ENCODE measurements at regions not wholly inside any gene's neighbourhood (a gene's known extent, or its start where the extent isn't known, plus 50 kb on each side); places are given as distances from the start of the nearest gene placed in this dataset.
"Not testable (repeated sequence)": the region's sequence is repeated elsewhere in the genome, so short reads cannot be mapped to it uniquely, and the experiment has no call there.

GRCh38 chr1:199509456-199509855 lies 518.1 kb upstream of the NR5A2 start:
- Histone ChIP-seq H3K4me3 (ENCODE audit: low read depth in 1 of 2, low read length in 2 of 2) (no peak overlapping the region), H3K9me3 (ENCODE audit: control insufficient read depth in 2 of 2, insufficient read depth in 1 of 2, low read depth in 1 of 2, low read length in 1 of 2) (no peaks in the 10 kb centered on the region), H3K27me3 (ENCODE audit: control insufficient read depth in 1 of 2, insufficient read depth in 2 of 2, low read length in 2 of 2) (no peaks in the 10 kb centered on the region), H3K36me3 (ENCODE audit: control insufficient read depth in 2 of 2, insufficient read depth in 2 of 2, low read length in 1 of 2) (no peaks in the 10 kb centered on the region), H3K27ac (ENCODE audit: low read depth in 2 of 2, low read length in 1 of 2) (no peak overlapping the region), H3K4me1 (ENCODE audit: control insufficient read depth in 2 of 2, insufficient read depth in 2 of 2, low read length in 1 of 2) (no peaks in the 10 kb centered on the region)
- WGBS, 2 donors = 75 to 90% methylated on average over 2 of the region's 2 CpGs

GRCh38 chr1:199510314-199510713 lies 517.2 kb upstream of the NR5A2 start:
- 59 to 71% methylated on average over 5 of the region's 5 CpGs for WGBS, 2 donors
- Histone ChIP-seq H3K4me3 (ENCODE audit: low read depth in 1 of 2, low read length in 2 of 2) (no peak overlapping the region), H3K27ac (ENCODE audit: low read depth in 2 of 2, low read length in 1 of 2) (no peak overlapping the region), H3K36me3 (ENCODE audit: control insufficient read depth in 2 of 2, insufficient read depth in 2 of 2, low read length in 1 of 2) (no peaks in the 10 kb centered on the region), H3K9me3 (ENCODE audit: control insufficient read depth in 2 of 2, insufficient read depth in 1 of 2, low read depth in 1 of 2, low read length in 1 of 2) (no peaks in the 10 kb centered on the region), H3K27me3 (ENCODE audit: control insufficient read depth in 1 of 2, insufficient read depth in 2 of 2, low read length in 2 of 2) (no peaks in the 10 kb centered on the region), H3K4me1 (ENCODE audit: control insufficient read depth in 2 of 2, insufficient read depth in 2 of 2, low read length in 1 of 2) (no peaks in the 10 kb centered on the region)

DNA sequence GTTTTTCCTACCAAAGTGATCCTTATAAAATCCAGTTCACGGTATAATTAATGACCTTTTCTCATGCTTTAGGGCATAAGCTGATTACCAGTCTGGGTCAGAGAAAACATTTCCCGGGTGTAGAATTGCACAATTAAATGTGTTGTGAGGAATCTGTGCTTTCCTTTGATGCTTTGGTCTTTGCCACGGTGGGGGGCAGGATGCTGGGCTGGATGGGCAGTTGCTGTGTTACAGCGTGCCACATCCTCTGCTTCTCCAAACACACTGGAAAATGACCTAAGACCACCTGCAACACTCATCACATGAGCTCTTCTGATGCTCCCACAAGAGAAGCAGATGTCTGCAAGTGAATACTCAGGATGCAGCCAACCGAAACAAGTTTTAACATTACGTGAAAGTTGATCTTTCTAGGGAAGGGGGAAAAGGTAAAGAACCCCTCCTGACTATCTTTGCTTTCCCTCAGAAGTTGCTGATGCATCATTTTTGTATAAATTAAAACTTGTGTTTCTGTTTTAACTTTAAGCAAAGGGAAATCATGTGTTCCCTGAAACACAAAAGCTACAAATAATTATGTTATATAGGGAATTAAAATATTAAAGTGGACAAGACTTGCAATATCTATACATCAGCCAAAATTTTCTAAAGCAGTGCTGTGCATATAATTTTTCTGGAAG lies 515.3 kb upstream of the NR5A2 start:
- no peaks in the 10 kb centered on the region for H3K4me1 ChIP-seq (ENCODE audit: control insufficient read depth in 2 of 2, insufficient read depth in 2 of 2, low read length in 1 of 2)
- H3K27ac ChIP-seq (ENCODE audit: low read depth in 2 of 2, low read length in 1 of 2) = no peak overlapping the region
- WGBS, 2 donors = 58 to 60% methylated on average over 6 of the region's 6 CpGs
- H3K36me3 ChIP-seq (ENCODE audit: control insufficient read depth in 2 of 2, insufficient read depth in 2 of 2, low read length in 1 of 2) = no peaks in the 10 kb centered on the region
- no peak overlapping the region for H3K4me3 ChIP-seq (ENCODE audit: low read depth in 1 of 2, low read length in 2 of 2)
- no peaks in the 10 kb centered on the region for H3K9me3 ChIP-seq (ENCODE audit: control insufficient read depth in 2 of 2, insufficient read depth in 1 of 2, low read depth in 1 of 2, low read length in 1 of 2)
- H3K27me3 ChIP-seq (ENCODE audit: control insufficient read depth in 1 of 2, insufficient read depth in 2 of 2, low read length in 2 of 2) = no peaks in the 10 kb centered on the region

DNA sequence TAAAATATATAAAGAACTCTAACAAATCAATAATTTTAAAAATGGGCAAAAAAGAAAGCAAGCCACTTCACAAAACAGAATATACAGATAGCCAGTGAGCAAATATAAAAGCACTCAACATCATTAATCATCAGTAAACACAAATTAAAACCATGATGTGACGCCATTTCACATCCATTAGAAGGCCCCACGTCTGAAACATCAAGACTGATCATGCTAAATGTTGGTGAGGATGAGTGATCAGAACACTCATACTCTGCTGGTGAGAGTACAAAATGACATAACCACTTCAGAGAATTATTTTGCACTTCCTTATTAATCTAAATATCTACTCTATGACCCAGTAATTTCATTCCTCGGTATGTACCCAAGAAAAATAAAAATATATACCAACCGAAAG lies 512.2 kb upstream of the NR5A2 start:
- H3K36me3 ChIP-seq (ENCODE audit: control insufficient read depth in 2 of 2, insufficient read depth in 2 of 2, low read length in 1 of 2) = no peaks in the 10 kb centered on the region
- H3K4me3 ChIP-seq (ENCODE audit: low read depth in 1 of 2, low read length in 2 of 2) = no peak overlapping the region
- no peaks in the 10 kb centered on the region for H3K9me3 ChIP-seq (ENCODE audit: control insufficient read depth in 2 of 2, insufficient read depth in 1 of 2, low read depth in 1 of 2, low read length in 1 of 2)
- no peaks in the 10 kb centered on the region for H3K27me3 ChIP-seq (ENCODE audit: control insufficient read depth in 1 of 2, insufficient read depth in 2 of 2, low read length in 2 of 2)
- no peaks in the 10 kb centered on the region for H3K4me1 ChIP-seq (ENCODE audit: control insufficient read depth in 2 of 2, insufficient read depth in 2 of 2, low read length in 1 of 2)
- H3K27ac ChIP-seq (ENCODE audit: low read depth in 2 of 2, low read length in 1 of 2) = no peak overlapping the region
- WGBS, 2 donors = 69 to 72% methylated on average over 4 of the region's 4 CpGs

- WGBS, 2 donors = 0 to 12% methylated on average over 1 of the region's 1 CpG
- Histone ChIP-seq H3K4me3 (ENCODE audit: low read depth in 1 of 2, low read length in 2 of 2) (no peak overlapping the region), H3K9me3 (ENCODE audit: control insufficient read depth in 2 of 2, insufficient read depth in 1 of 2, low read depth in 1 of 2, low read length in 1 of 2) (no peaks in the 10 kb centered on the region), H3K27ac (ENCODE audit: low read depth in 2 of 2, low read length in 1 of 2) (no peak overlapping the region), H3K36me3 (ENCODE audit: control insufficient read depth in 2 of 2, insufficient read depth in 2 of 2, low read length in 1 of 2) (no peaks in the 10 kb centered on the region), H3K27me3 (ENCODE audit: control insufficient read depth in 1 of 2, insufficient read depth in 2 of 2, low read length in 2 of 2) (no peaks in the 10 kb centered on the region), H3K4me1 (ENCODE audit: control insufficient read depth in 2 of 2, insufficient read depth in 2 of 2, low read length in 1 of 2) (no peaks in the 10 kb centered on the region)
These were observed 505.2 kb upstream of the NR5A2 start for GRCh38 chr1:199522338-199522737.

- Histone ChIP-seq H3K27me3 (ENCODE audit: control insufficient read depth in 1 of 2, insufficient read depth in 2 of 2, low read length in 2 of 2) (no peaks in the 10 kb centered on the region), H3K4me1 (ENCODE audit: control insufficient read depth in 2 of 2, insufficient read depth in 2 of 2, low read length in 1 of 2) (no peaks in the 10 kb centered on the region), H3K36me3 (ENCODE audit: control insufficient read depth in 2 of 2, insufficient read depth in 2 of 2, low read length in 1 of 2) (no peaks in the 10 kb centered on the region), H3K27ac (ENCODE audit: low read depth in 2 of 2, low read length in 1 of 2) (no peak overlapping the region), H3K4me3 (ENCODE audit: low read depth in 1 of 2, low read length in 2 of 2) (no peak overlapping the region), H3K9me3 (ENCODE audit: control insufficient read depth in 2 of 2, insufficient read depth in 1 of 2, low read depth in 1 of 2, low read length in 1 of 2) (no peaks in the 10 kb centered on the region)
- WGBS, 2 donors = 75 to 79% methylated on average over 2 of the region's 2 CpGs
These were observed 504.6 kb upstream of the NR5A2 start for GRCh38 chr1:199522936-199523335.

DNA sequence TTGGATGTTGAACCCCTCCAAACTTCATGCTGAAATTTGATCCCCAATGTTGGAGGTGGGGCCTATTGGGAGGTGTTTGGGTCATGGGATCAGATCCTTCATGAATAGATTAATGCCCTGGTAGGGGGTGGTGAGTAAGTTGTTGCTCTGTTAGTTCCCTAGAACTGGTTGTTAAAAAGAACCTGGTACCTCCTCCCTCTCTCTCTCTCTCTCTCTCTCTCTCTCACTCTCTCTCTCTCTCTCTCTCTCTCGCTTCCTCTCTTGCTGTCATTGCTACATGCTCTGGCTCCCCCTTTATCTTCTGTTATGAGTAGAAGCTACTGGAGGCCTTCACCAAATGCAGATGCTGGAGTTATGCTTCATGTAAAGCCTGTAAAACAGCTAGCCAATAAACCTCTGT lies 498.2 kb upstream of the NR5A2 start:
- 47% methylated on average over 1 of the region's 1 CpG; no CpG with 5 or more reads in 1 of the 2 donors for WGBS, 2 donors
- no peaks in the 10 kb centered on the region for H3K27me3 ChIP-seq (ENCODE audit: control insufficient read depth in 1 of 2, insufficient read depth in 2 of 2, low read length in 2 of 2)
- no peak overlapping the region for H3K4me3 ChIP-seq (ENCODE audit: low read depth in 1 of 2, low read length in 2 of 2)
- no peaks in the 10 kb centered on the region for H3K9me3 ChIP-seq (ENCODE audit: control insufficient read depth in 2 of 2, insufficient read depth in 1 of 2, low read depth in 1 of 2, low read length in 1 of 2)
- H3K27ac ChIP-seq (ENCODE audit: low read depth in 2 of 2, low read length in 1 of 2) = no peak overlapping the region
- no peaks in the 10 kb centered on the region for H3K36me3 ChIP-seq (ENCODE audit: control insufficient read depth in 2 of 2, insufficient read depth in 2 of 2, low read length in 1 of 2)
- no peaks in the 10 kb centered on the region for H3K4me1 ChIP-seq (ENCODE audit: control insufficient read depth in 2 of 2, insufficient read depth in 2 of 2, low read length in 1 of 2)

- not testable (repeated sequence) for H3K27ac ChIP-seq (ENCODE audit: low read depth in 2 of 2, low read length in 1 of 2); H3K4me3 ChIP-seq (ENCODE audit: low read depth in 1 of 2, low read length in 2 of 2); H3K27me3 ChIP-seq (ENCODE audit: control insufficient read depth in 1 of 2, insufficient read depth in 2 of 2, low read length in 2 of 2); H3K9me3 ChIP-seq (ENCODE audit: control insufficient read depth in 2 of 2, insufficient read depth in 1 of 2, low read depth in 1 of 2, low read length in 1 of 2); H3K36me3 ChIP-seq (ENCODE audit: control insufficient read depth in 2 of 2, insufficient read depth in 2 of 2, low read length in 1 of 2); H3K4me1 ChIP-seq (ENCODE audit: control insufficient read depth in 2 of 2, insufficient read depth in 2 of 2, low read length in 1 of 2)
- WGBS, 2 donors = 66 to 71% methylated on average over 4 of the region's 4 CpGs
These were observed 494.1 kb upstream of the NR5A2 start for GRCh38 chr1:199533361-199533760.

DNA sequence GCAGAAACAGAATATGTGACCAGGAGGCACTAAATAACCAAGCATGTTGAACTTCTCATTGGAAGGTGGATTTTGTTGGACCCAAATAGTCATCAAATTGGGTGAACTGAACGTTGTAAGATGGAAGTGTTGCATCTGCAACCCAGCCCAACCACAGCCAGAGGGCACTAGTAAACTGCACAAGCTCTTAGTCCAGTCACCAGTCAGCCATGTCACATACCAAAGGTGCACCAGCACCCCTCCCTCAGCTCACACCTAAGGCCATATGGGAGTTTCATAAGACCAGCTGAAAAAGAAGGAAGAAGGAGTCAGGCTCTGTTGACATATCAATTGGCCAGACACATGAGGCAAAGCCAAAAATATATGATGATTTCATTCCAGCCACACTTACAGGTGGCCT lies 481.7 kb upstream of the NR5A2 start:
- H3K27me3 ChIP-seq (ENCODE audit: control insufficient read depth in 1 of 2, insufficient read depth in 2 of 2, low read length in 2 of 2) = no peaks in the 10 kb centered on the region
- no peaks in the 10 kb centered on the region for H3K36me3 ChIP-seq (ENCODE audit: control insufficient read depth in 2 of 2, insufficient read depth in 2 of 2, low read length in 1 of 2)
- no peaks in the 10 kb centered on the region for H3K4me1 ChIP-seq (ENCODE audit: control insufficient read depth in 2 of 2, insufficient read depth in 2 of 2, low read length in 1 of 2)
- no peaks in the 10 kb centered on the region for H3K9me3 ChIP-seq (ENCODE audit: control insufficient read depth in 2 of 2, insufficient read depth in 1 of 2, low read depth in 1 of 2, low read length in 1 of 2)
- H3K27ac ChIP-seq (ENCODE audit: low read depth in 2 of 2, low read length in 1 of 2) = no peak overlapping the region
- WGBS, 2 donors = 44 to 53% methylated on average over 1 of the region's 1 CpG
- no peak overlapping the region for H3K4me3 ChIP-seq (ENCODE audit: low read depth in 1 of 2, low read length in 2 of 2)

GRCh38 chr1:199546323-199546722 lies 481.2 kb upstream of the NR5A2 start:
- H3K4me3 ChIP-seq (ENCODE audit: low read depth in 1 of 2, low read length in 2 of 2) = no peak overlapping the region
- WGBS, 2 donors = 80 to 96% methylated on average over 2 of the region's 2 CpGs

More at GRCh38 chr1:199546323-199546722, 481.2 kb upstream of the NR5A2 start:
- Histone ChIP-seq H3K27ac (ENCODE audit: low read depth in 2 of 2, low read length in 1 of 2) (no peak overlapping the region), H3K9me3 (ENCODE audit: control insufficient read depth in 2 of 2, insufficient read depth in 1 of 2, low read depth in 1 of 2, low read length in 1 of 2) (no peaks in the 10 kb centered on the region), H3K27me3 (ENCODE audit: control insufficient read depth in 1 of 2, insufficient read depth in 2 of 2, low read length in 2 of 2) (no peaks in the 10 kb centered on the region), H3K4me1 (ENCODE audit: control insufficient read depth in 2 of 2, insufficient read depth in 2 of 2, low read length in 1 of 2) (no peaks in the 10 kb centered on the region), H3K36me3 (ENCODE audit: control insufficient read depth in 2 of 2, insufficient read depth in 2 of 2, low read length in 1 of 2) (no peaks in the 10 kb centered on the region)

Data from esophagus (tissue), 2 donors.